GM19324 (cell line): ENCODE measurements at regions not wholly inside any gene's neighbourhood (a gene's known extent, or its start where the extent isn't known, plus 50 kb on each side); places are given as distances from the start of the nearest gene placed in this dataset.

ENCODE experiments used
- ATAC-seq: cut with Tn5 transposase; IDR thresholded peaks from one replicate; pipeline ENCODE4 v1.9.1; 2021; ENCODE audit warnings: mild to moderate bottlenecking, moderate library complexity; ENCODE audit not compliant: unreplicated experiment, low FRiP score

GRCh38 chr22:49660794-49661781 is 166.6 kb downstream of the BRD1 start:
- no peak for ATAC-seq

- ATAC-seq: no peak
Observed at GRCh38 chr22:49660321-49660720, 167.4 kb downstream of the BRD1 start.

- no peak for ATAC-seq
Observed at GRCh38 chr22:49659924-49660315, 167.8 kb downstream of the BRD1 start.

GRCh38 chr22:49659281-49659923 is 168.3 kb downstream of the BRD1 start:
- ATAC-seq: no peak

GRCh38 chr22:49658902-49659280 is 168.8 kb downstream of the BRD1 start:
- no peak for ATAC-seq

- ATAC-seq: no peak
Observed at GRCh38 chr22:49657974-49658590, 169.6 kb downstream of the BRD1 start.

GRCh38 chr22:49657275-49657973 is 170.2 kb downstream of the BRD1 start:
- peak; percentile 42 for ATAC-seq

- ATAC-seq: peak; percentile 42
Observed at GRCh38 chr22:49656883-49657274, 170.8 kb downstream of the BRD1 start.

- no peak for ATAC-seq
Observed at GRCh38 chr22:49656291-49656851, 171.3 kb downstream of the BRD1 start.

GRCh38 chr22:49655168-49655812 is 172.4 kb downstream of the BRD1 start:
- no peak for ATAC-seq

GRCh38 chr22:49650336-49651241 is 177.1 kb downstream of the BRD1 start:
- ATAC-seq: no peak

GRCh38 chr22:49649166-49650068 is 178.3 kb downstream of the BRD1 start:
- ATAC-seq: no peak

GRCh38 chr22:49648053-49648452 is 179.6 kb downstream of the BRD1 start:
- no peak for ATAC-seq

- ATAC-seq: no peak
Observed at GRCh38 chr22:49647627-49648026, 180.0 kb downstream of the BRD1 start.

GRCh38 chr22:49646876-49647275 is 180.8 kb downstream of the BRD1 start:
- no peak for ATAC-seq

GRCh38 chr22:49645791-49646550 is 181.7 kb downstream of the BRD1 start:
- no peak for ATAC-seq

GRCh38 chr22:49645257-49645656 is 182.4 kb downstream of the BRD1 start:
- no peak for ATAC-seq
